ENCODE measurements at regions not wholly inside any gene's neighbourhood (a gene's known extent, or its start where the extent isn't known, plus 50 kb on each side); places are given as distances from the start of the nearest gene placed in this dataset.

DNA sequence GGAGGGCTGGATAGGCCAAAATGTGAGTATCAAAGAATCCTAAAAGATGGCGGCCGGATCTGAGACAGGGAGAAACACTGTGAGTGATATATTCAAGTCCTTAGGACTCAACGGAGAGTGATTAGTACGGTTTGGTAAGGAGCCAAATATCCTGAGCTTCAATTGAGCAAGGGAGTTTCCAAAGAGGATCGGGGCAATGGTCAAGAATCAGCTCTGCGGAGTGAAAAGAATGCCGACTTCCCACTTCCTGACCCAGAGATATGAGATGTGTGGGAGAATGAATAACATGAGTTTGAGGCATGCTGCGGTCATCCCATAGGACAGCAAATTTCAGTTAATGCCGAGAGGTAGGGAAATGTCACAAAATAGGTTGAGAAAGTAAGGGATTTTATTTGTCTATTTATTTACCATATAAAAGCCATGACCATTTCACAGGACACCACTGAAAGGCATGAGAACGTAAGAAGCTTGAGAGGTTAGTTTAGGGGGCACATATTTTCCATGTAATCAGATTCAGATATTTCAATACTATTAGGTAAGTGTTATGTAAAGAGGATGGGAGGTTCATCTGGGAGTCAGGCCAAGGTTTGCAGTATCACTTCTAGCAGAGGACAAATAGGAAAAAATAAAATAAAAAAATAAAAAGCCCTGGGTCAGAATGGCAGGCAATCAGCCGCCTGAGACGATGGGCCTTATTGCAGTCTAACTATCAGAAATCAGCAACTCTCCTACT, 165.6 kb downstream of the HGF start:
- H3K9ac ChIP-seq (ENCODE audit: low read depth, low read length, poor library complexity), result no peak overlapping the region
- no peak overlapping the region for H3K18ac ChIP-seq (ENCODE audit: low read length)
- H4K8ac ChIP-seq (ENCODE audit: low read depth, low read length), result no peak overlapping the region

DNA sequence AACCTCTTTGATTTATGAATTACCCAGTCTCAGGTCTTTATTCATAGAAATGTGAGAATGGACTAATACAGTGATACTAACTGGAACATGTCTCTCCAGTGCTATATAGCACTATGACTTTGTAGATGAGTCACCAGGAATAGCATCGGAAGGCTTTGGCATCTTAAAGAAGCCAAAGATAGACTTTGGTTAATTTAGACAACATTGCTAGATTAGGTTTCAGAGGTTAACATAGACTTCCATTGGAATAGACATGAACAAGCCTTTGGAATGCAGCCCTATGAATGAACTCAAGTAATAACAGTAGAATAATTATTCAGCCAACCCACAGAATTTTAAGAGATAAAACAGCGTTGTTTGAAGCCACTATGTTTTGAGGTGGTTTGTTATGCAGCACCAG, 169.2 kb downstream of the HGF start:
- H3K27ac ChIP-seq (replicated peaks; ENCODE audit: low read length), result no peak overlapping the region
- no peak overlapping the region for H3K18ac ChIP-seq (ENCODE audit: low read length)
- H3K9me3 ChIP-seq (replicated peaks in 1 of 2; ENCODE audit: control insufficient read depth in 2 of 2, insufficient read depth in 1 of 2, low read depth in 1 of 2, low read length in 2 of 2), result no peaks in the 10 kb centered on the region
- H3K23ac ChIP-seq (ENCODE audit: low read depth, low read length, poor library complexity), result no peak overlapping the region
- no peak overlapping the region for H3K4me3 ChIP-seq (ENCODE audit: low read length in 2 of 2)
- H2BK15ac ChIP-seq (ENCODE audit: low read length), result no peak overlapping the region
- H2BK5ac ChIP-seq (ENCODE audit: low read length), result no peak overlapping the region
- H3K4me2 ChIP-seq (ENCODE audit: insufficient read depth, low read length, poor library complexity, severe bottlenecking), result no peak overlapping the region
- no peaks in the 10 kb centered on the region for H3K4me1 ChIP-seq (ENCODE audit: control insufficient read depth in 2 of 2, insufficient read depth in 1 of 2, low read depth in 1 of 2, low read length in 2 of 2)
- no peak overlapping the region for H2AFZ ChIP-seq (ENCODE audit: low read length)
- WGBS, 2 donors (ENCODE audit: extremely low coverage in 2 of 2, insufficient read length in 2 of 2, insufficient replicate concordance in 1 of 2), result no CpG with 5 or more reads among the region's 2 CpGs
- H3K4ac ChIP-seq (ENCODE audit: low read length), result no peak overlapping the region
- no peak overlapping the region for H4K8ac ChIP-seq (ENCODE audit: low read depth, low read length)
- H3K14ac ChIP-seq (ENCODE audit: low read length), result no peak overlapping the region
- H4K91ac ChIP-seq (ENCODE audit: low read depth, low read length, poor library complexity), result no peak overlapping the region
- no peak overlapping the region for H2BK12ac ChIP-seq (ENCODE audit: low read length)
- no peak overlapping the region for H2BK120ac ChIP-seq (ENCODE audit: low read depth, low read length)
- DNase-seq (ENCODE audit: low spot score), result no peak
- no peaks in the 10 kb centered on the region for H3K36me3 ChIP-seq (replicated peaks in 1 of 2; ENCODE audit: control insufficient read depth in 2 of 2, insufficient read depth in 2 of 2, low read length in 2 of 2)
- no peaks in the 10 kb centered on the region for H3K27me3 ChIP-seq (ENCODE audit: control insufficient read depth in 3 of 3, insufficient read depth in 3 of 3, low read depth in 1 of 3, low read length in 3 of 3)
- H3K9ac ChIP-seq (ENCODE audit: low read depth, low read length, poor library complexity), result no peak overlapping the region
- no peak overlapping the region for H2AK5ac ChIP-seq (ENCODE audit: low read depth, low read length)
- H3K79me1 ChIP-seq (ENCODE audit: low read depth, low read length), result no peaks in the 10 kb centered on the region

More for the DNA sequence above, 165.6 kb downstream of the HGF start:
- Histone ChIP-seq H4K91ac (ENCODE audit: low read depth, low read length, poor library complexity) (no peak overlapping the region), H2BK15ac (ENCODE audit: low read length) (no peak overlapping the region), H3K4me3 (ENCODE audit: low read length in 2 of 2) (no peak overlapping the region), H2AFZ (ENCODE audit: low read length) (peak overlapping the region; percentile 60), H3K4ac (ENCODE audit: low read length) (no peak overlapping the region), H2BK5ac (ENCODE audit: low read length) (no peak overlapping the region), H3K79me1 (ENCODE audit: low read depth, low read length) (no peaks in the 10 kb centered on the region), H3K23ac (ENCODE audit: low read depth, low read length, poor library complexity) (no peak overlapping the region), H3K27me3 (ENCODE audit: control insufficient read depth in 3 of 3, insufficient read depth in 3 of 3, low read depth in 1 of 3, low read length in 3 of 3) (no peaks in the 10 kb centered on the region), H2BK120ac (ENCODE audit: low read depth, low read length) (no peak overlapping the region), H2AK5ac (ENCODE audit: low read depth, low read length) (no peak overlapping the region), H3K9me3 (replicated peaks in 1 of 2; ENCODE audit: control insufficient read depth in 2 of 2, insufficient read depth in 1 of 2, low read depth in 1 of 2, low read length in 2 of 2) (no peaks in the 10 kb centered on the region), H3K36me3 (replicated peaks in 1 of 2; ENCODE audit: control insufficient read depth in 2 of 2, insufficient read depth in 2 of 2, low read length in 2 of 2) (no peaks in the 10 kb centered on the region), H3K14ac (ENCODE audit: low read length) (no peak overlapping the region), H3K4me2 (ENCODE audit: insufficient read depth, low read length, poor library complexity, severe bottlenecking) (no peak overlapping the region), H3K4me1 (ENCODE audit: control insufficient read depth in 2 of 2, insufficient read depth in 1 of 2, low read depth in 1 of 2, low read length in 2 of 2) (no peaks in the 10 kb centered on the region), H3K27ac (replicated peaks; ENCODE audit: low read length) (no peak overlapping the region), H2BK12ac (ENCODE audit: low read length) (no peak overlapping the region)
- WGBS, 2 donors (ENCODE audit: extremely low coverage in 2 of 2, insufficient read length in 2 of 2, insufficient replicate concordance in 1 of 2), result no CpG with 5 or more reads among the region's 12 CpGs
- no peak for DNase-seq (ENCODE audit: low spot score)

GRCh38 chr7:81598951-81599350, 170.9 kb downstream of the HGF start:
- H2BK5ac ChIP-seq (ENCODE audit: low read length), result no peak overlapping the region
- no peak overlapping the region for H3K14ac ChIP-seq (ENCODE audit: low read length)
- no peak overlapping the region for H3K4me3 ChIP-seq (ENCODE audit: low read length in 2 of 2)
- H4K91ac ChIP-seq (ENCODE audit: low read depth, low read length, poor library complexity), result no peak overlapping the region
- H3K4me1 ChIP-seq (ENCODE audit: control insufficient read depth in 2 of 2, insufficient read depth in 1 of 2, low read depth in 1 of 2, low read length in 2 of 2), result no peaks in the 10 kb centered on the region
- H2AK5ac ChIP-seq (ENCODE audit: low read depth, low read length), result no peak overlapping the region
- H2BK12ac ChIP-seq (ENCODE audit: low read length), result no peak overlapping the region
- H3K4ac ChIP-seq (ENCODE audit: low read length), result no peak overlapping the region
- H3K9ac ChIP-seq (ENCODE audit: low read depth, low read length, poor library complexity), result no peak overlapping the region
- H2BK120ac ChIP-seq (ENCODE audit: low read depth, low read length), result no peak overlapping the region
- no peak overlapping the region for H3K18ac ChIP-seq (ENCODE audit: low read length)
- no peaks in the 10 kb centered on the region for H3K36me3 ChIP-seq (replicated peaks in 1 of 2; ENCODE audit: control insufficient read depth in 2 of 2, insufficient read depth in 2 of 2, low read length in 2 of 2)
- peaks cover 0 to 4% of the 10 kb centered on the region in 2 donors for H3K9me3 ChIP-seq (replicated peaks in 1 of 2; ENCODE audit: control insufficient read depth in 2 of 2, insufficient read depth in 1 of 2, low read depth in 1 of 2, low read length in 2 of 2)
- no peak overlapping the region for H4K8ac ChIP-seq (ENCODE audit: low read depth, low read length)
- H3K79me1 ChIP-seq (ENCODE audit: low read depth, low read length), result no peaks in the 10 kb centered on the region
- DNase-seq (ENCODE audit: low spot score), result no peak
- no peaks in the 10 kb centered on the region for H3K27me3 ChIP-seq (ENCODE audit: control insufficient read depth in 3 of 3, insufficient read depth in 3 of 3, low read depth in 1 of 3, low read length in 3 of 3)
- no peak overlapping the region for H2AFZ ChIP-seq (ENCODE audit: low read length)
- no peak overlapping the region for H3K27ac ChIP-seq (replicated peaks; ENCODE audit: low read length)
- H2BK15ac ChIP-seq (ENCODE audit: low read length), result no peak overlapping the region
- H3K23ac ChIP-seq (ENCODE audit: low read depth, low read length, poor library complexity), result no peak overlapping the region
- H3K4me2 ChIP-seq (ENCODE audit: insufficient read depth, low read length, poor library complexity, severe bottlenecking), result no peak overlapping the region
- no CpG with 5 or more reads among the region's 1 CpG for WGBS, 2 donors (ENCODE audit: extremely low coverage in 2 of 2, insufficient read length in 2 of 2, insufficient replicate concordance in 1 of 2)

GRCh38 chr7:81594767-81595166, 175.1 kb downstream of the HGF start:
- H3K18ac ChIP-seq (ENCODE audit: low read length), result no peak overlapping the region
- H2BK15ac ChIP-seq (ENCODE audit: low read length), result no peak overlapping the region
- H2BK5ac ChIP-seq (ENCODE audit: low read length), result no peak overlapping the region
- H3K27ac ChIP-seq (replicated peaks; ENCODE audit: low read length), result no peak overlapping the region
- no peak overlapping the region for H2BK120ac ChIP-seq (ENCODE audit: low read depth, low read length)
- H2AK5ac ChIP-seq (ENCODE audit: low read depth, low read length), result no peak overlapping the region
- H3K23ac ChIP-seq (ENCODE audit: low read depth, low read length, poor library complexity), result no peak overlapping the region
- H4K91ac ChIP-seq (ENCODE audit: low read depth, low read length, poor library complexity), result no peak overlapping the region
- no peaks in the 10 kb centered on the region for H3K79me1 ChIP-seq (ENCODE audit: low read depth, low read length)
- no peaks in the 10 kb centered on the region for H3K27me3 ChIP-seq (ENCODE audit: control insufficient read depth in 3 of 3, insufficient read depth in 3 of 3, low read depth in 1 of 3, low read length in 3 of 3)
- no peak overlapping the region for H3K4me2 ChIP-seq (ENCODE audit: insufficient read depth, low read length, poor library complexity, severe bottlenecking)
- H3K9ac ChIP-seq (ENCODE audit: low read depth, low read length, poor library complexity), result no peak overlapping the region
- no peak overlapping the region for H3K4me3 ChIP-seq (ENCODE audit: low read length in 2 of 2)
- no peaks in the 10 kb centered on the region for H3K36me3 ChIP-seq (replicated peaks in 1 of 2; ENCODE audit: control insufficient read depth in 2 of 2, insufficient read depth in 2 of 2, low read length in 2 of 2)
- H2BK12ac ChIP-seq (ENCODE audit: low read length), result no peak overlapping the region
- DNase-seq (ENCODE audit: low spot score), result no peak
- H4K8ac ChIP-seq (ENCODE audit: low read depth, low read length), result no peak overlapping the region
- peaks cover 0 to 7% of the 10 kb centered on the region in 2 donors for H3K4me1 ChIP-seq (ENCODE audit: control insufficient read depth in 2 of 2, insufficient read depth in 1 of 2, low read depth in 1 of 2, low read length in 2 of 2)
- H3K14ac ChIP-seq (ENCODE audit: low read length), result no peak overlapping the region
- WGBS, 2 donors (ENCODE audit: extremely low coverage in 2 of 2, insufficient read length in 2 of 2, insufficient replicate concordance in 1 of 2), result no CpG with 5 or more reads among the region's 1 CpG
- H2AFZ ChIP-seq (ENCODE audit: low read length), result no peak overlapping the region
- H3K9me3 ChIP-seq (replicated peaks in 1 of 2; ENCODE audit: control insufficient read depth in 2 of 2, insufficient read depth in 1 of 2, low read depth in 1 of 2, low read length in 2 of 2), result peaks cover 0 to 4% of the 10 kb centered on the region in 2 donors
- no peak overlapping the region for H3K4ac ChIP-seq (ENCODE audit: low read length)

Measured in neuronal stem cell (in vitro differentiated cells).